Liver (tissue), 8 donors: ENCODE measurements at regions not wholly inside any gene's neighbourhood (a gene's known extent, or its start where the extent isn't known, plus 50 kb on each side); places are given as distances from the start of the nearest gene placed in this dataset.

Experiments used
- DNase-seq: peaks from one replicate; pipeline ENCODE4 v3.0.0-alpha.2; 2017; ENCODE audit warnings: low spot score
- H3K27ac ChIP-seq, 2 donors: one replicate each; pipeline ENCODE4 v1.7.0; 2013; ENCODE audit warnings: inconsistent platforms in 2 of 2, low read length in 2 of 2, control low read depth in 1 of 2, low read depth in 1 of 2, mild to moderate bottlenecking in 1 of 2
- H3K27me3 ChIP-seq, 4 donors: one replicate each; pipeline versions ENCODE4 v1.6.1 to v1.7.0; 2013; ENCODE audit warnings: low read length in 3 of 4, inconsistent platforms in 1 of 4, mild to moderate bottlenecking in 1 of 4, moderate library complexity in 1 of 4; ENCODE audit not compliant: control insufficient read depth in 4 of 4, insufficient read depth in 4 of 4
- H3K36me3 ChIP-seq, 4 donors: one replicate each; pipeline versions ENCODE4 v1.6.1 to v1.7.0; 2013; ENCODE audit warnings: low read length in 3 of 4, mild to moderate bottlenecking in 3 of 4, low read depth in 1 of 4, moderate library complexity in 1 of 4; ENCODE audit not compliant: control insufficient read depth in 4 of 4, insufficient read depth in 3 of 4
- H3K4me1 ChIP-seq, 4 donors: one replicate each; pipeline versions ENCODE4 v1.6.1 to v1.7.0; 2013; ENCODE audit warnings: low read length in 3 of 4, mild to moderate bottlenecking in 3 of 4, moderate library complexity in 1 of 4; ENCODE audit not compliant: control insufficient read depth in 4 of 4, insufficient read depth in 4 of 4
- H3K4me3 ChIP-seq, 3 donors: one replicate each; pipeline versions ENCODE4 v1.6.1 to v1.7.0; 2013; ENCODE audit warnings: low read length in 3 of 3, control low read depth in 1 of 3, low read depth in 1 of 3, mild to moderate bottlenecking in 1 of 3
- H3K9ac ChIP-seq, 2 donors: one replicate each; pipeline ENCODE4 v1.7.0; 2013; ENCODE audit warnings: low read length in 2 of 2, mild to moderate bottlenecking in 2 of 2, moderate library complexity in 2 of 2, control low read depth in 1 of 2, low read depth in 1 of 2
- H3K9me3 ChIP-seq, 4 donors: one replicate each; pipeline versions ENCODE4 v1.6.1 to v1.7.0; 2013; ENCODE audit warnings: low read length in 3 of 4; ENCODE audit not compliant: control insufficient read depth in 4 of 4
- EGR1 ChIP-seq, 2 donors: IDR thresholded peaks; 2 replicates each; pipeline ENCODE4 v1.6.1; 2016 to 2018; ENCODE audit warnings: antibody characterized with exemption in 2 of 2, low read depth in 2 of 2
- FOXA1 ChIP-seq: IDR thresholded peaks from 2 replicates; pipeline ENCODE4 v1.6.1; 2016; ENCODE audit warnings: antibody characterized with exemption
- FOXA2 ChIP-seq: IDR thresholded peaks from 2 replicates; pipeline ENCODE4 v1.6.1; 2016; ENCODE audit warnings: antibody characterized with exemption
- GABPA ChIP-seq, 2 donors: IDR thresholded peaks in 1 of 2; conservative IDR thresholded peaks in 1 of 2; 2 replicates each; pipeline ENCODE4 v1.6.1; 2016; ENCODE audit warnings: antibody characterized with exemption in 2 of 2, mild to moderate bottlenecking in 1 of 2, moderate library complexity in 1 of 2
- HNF4A ChIP-seq, 2 donors: conservative IDR thresholded peaks; 2 replicates each; pipeline ENCODE4 v1.6.1; 2016; ENCODE audit warnings: antibody characterized with exemption in 2 of 2, mild to moderate bottlenecking in 2 of 2
- HNF4G ChIP-seq: IDR thresholded peaks from 2 replicates; pipeline ENCODE4 v1.6.1; 2016; ENCODE audit warnings: antibody characterized with exemption
- JUND ChIP-seq, 2 donors: IDR thresholded peaks; 2 replicates each; pipeline ENCODE4 v1.6.1; 2016; ENCODE audit warnings: antibody characterized with exemption in 2 of 2
- NR2F2 ChIP-seq: IDR thresholded peaks from 2 replicates; pipeline ENCODE4 v1.6.1; 2016; ENCODE audit warnings: antibody characterized with exemption
- RAD21 ChIP-seq, 2 donors: IDR thresholded peaks; 2 replicates each; pipeline ENCODE4 v1.6.1; 2016; ENCODE audit warnings: antibody characterized with exemption in 2 of 2, mild to moderate bottlenecking in 2 of 2
- RXRA ChIP-seq, 2 donors: IDR thresholded peaks; 2 replicates each; pipeline ENCODE4 v1.6.1; 2017 to 2018; ENCODE audit warnings: antibody characterized with exemption in 2 of 2, mild to moderate bottlenecking in 1 of 2
- SP1 ChIP-seq: IDR thresholded peaks from 2 replicates; pipeline ENCODE4 v1.6.1; 2018; ENCODE audit warnings: antibody characterized with exemption, mild to moderate bottlenecking
- TAF1 ChIP-seq: conservative IDR thresholded peaks from 2 replicates; pipeline ENCODE4 v1.6.1; 2016; ENCODE audit warnings: antibody characterized with exemption, mild to moderate bottlenecking
- YY1 ChIP-seq: IDR thresholded peaks from 2 replicates; pipeline ENCODE4 v1.6.1; 2016; ENCODE audit warnings: antibody characterized with exemption, mild to moderate bottlenecking
- WGBS: extraction: QIAGEN DNeasy Blood & Tissue Kit; methylation state at CpG from one replicate; pipeline ENCODE4 v1.1.7; 2013; 5-methylcytosine and 5-hydroxymethylcytosine counted together
- TF ChIP-seq, protein P1 (sequence below): IDR thresholded peaks from 2 replicates; pipeline ENCODE4 v1.6.1; 2016; ENCODE audit warnings: antibody characterized with exemption
- TF ChIP-seq, protein P2 (sequence below): IDR thresholded peaks from 2 replicates; pipeline ENCODE4 v1.6.1; 2016; ENCODE audit warnings: antibody characterized with exemption, mild to moderate bottlenecking
- TF ChIP-seq, protein P3 (sequence below): IDR thresholded peaks from 2 replicates; pipeline ENCODE4 v1.6.1; 2016; ENCODE audit warnings: antibody characterized with exemption
- TF ChIP-seq, protein P4 (sequence below): IDR thresholded peaks from 2 replicates; pipeline ENCODE4 v1.6.1; 2016; ENCODE audit warnings: antibody characterized with exemption
- TF ChIP-seq, protein P5 (sequence below): fragments of 150-350 bp; IDR thresholded peaks from 2 replicates; pipeline ENCODE4 v1.5.1; 2017; ENCODE audit warnings: improper control_type of control experiment, low read depth, low read length; ENCODE audit not compliant: missing input control
- donor health status: healthy.
- donor health status: healthy.
- donor health status: healthy.
- donor health status: healthy.
- donor health status: healthy.

DNA sequence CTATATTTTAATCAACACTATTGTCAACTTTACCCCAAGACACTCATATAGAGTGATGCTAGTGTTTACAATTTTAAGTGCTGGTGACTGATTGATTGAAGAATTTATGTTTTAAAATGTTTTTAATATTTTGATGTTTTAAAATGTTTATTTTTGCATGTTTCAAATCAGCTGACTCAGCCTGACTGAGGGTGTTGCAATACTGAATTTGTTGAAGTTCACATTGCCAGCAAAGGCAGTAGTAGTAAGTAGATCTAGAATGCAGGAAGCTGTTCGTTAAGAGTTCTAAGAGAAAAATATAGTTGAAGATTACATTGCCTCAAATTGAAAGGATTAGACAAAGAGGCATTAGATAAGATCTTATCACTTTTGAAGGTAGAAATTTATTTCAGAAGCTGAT is 977.6 kb downstream of the IGSF11 start:
- no peak for DNase-seq
- no peak overlapping the region for H3K9ac ChIP-seq
- H3K4me3 ChIP-seq: no peak overlapping the region
- TF ChIP-seq, protein P1, sequence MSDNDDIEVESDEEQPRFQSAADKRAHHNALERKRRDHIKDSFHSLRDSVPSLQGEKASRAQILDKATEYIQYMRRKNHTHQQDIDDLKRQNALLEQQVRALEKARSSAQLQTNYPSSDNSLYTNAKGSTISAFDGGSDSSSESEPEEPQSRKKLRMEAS: no peak
- TF ChIP-seq FOXA1: no peak
- no peak for TF ChIP-seq GABPA (IDR thresholded peaks at IDR 0.05 in 1 of 2, conservative IDR thresholded peaks at IDR 0.05 in 1 of 2)
- TF ChIP-seq SP1: no peak
- TF ChIP-seq, protein P2, sequence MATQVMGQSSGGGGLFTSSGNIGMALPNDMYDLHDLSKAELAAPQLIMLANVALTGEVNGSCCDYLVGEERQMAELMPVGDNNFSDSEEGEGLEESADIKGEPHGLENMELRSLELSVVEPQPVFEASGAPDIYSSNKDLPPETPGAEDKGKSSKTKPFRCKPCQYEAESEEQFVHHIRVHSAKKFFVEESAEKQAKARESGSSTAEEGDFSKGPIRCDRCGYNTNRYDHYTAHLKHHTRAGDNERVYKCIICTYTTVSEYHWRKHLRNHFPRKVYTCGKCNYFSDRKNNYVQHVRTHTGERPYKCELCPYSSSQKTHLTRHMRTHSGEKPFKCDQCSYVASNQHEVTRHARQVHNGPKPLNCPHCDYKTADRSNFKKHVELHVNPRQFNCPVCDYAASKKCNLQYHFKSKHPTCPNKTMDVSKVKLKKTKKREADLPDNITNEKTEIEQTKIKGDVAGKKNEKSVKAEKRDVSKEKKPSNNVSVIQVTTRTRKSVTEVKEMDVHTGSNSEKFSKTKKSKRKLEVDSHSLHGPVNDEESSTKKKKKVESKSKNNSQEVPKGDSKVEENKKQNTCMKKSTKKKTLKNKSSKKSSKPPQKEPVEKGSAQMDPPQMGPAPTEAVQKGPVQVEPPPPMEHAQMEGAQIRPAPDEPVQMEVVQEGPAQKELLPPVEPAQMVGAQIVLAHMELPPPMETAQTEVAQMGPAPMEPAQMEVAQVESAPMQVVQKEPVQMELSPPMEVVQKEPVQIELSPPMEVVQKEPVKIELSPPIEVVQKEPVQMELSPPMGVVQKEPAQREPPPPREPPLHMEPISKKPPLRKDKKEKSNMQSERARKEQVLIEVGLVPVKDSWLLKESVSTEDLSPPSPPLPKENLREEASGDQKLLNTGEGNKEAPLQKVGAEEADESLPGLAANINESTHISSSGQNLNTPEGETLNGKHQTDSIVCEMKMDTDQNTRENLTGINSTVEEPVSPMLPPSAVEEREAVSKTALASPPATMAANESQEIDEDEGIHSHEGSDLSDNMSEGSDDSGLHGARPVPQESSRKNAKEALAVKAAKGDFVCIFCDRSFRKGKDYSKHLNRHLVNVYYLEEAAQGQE: no peak
- TF ChIP-seq HNF4A (conservative IDR thresholded peaks at IDR 0.05): no peak
- no peak for TF ChIP-seq NR2F2
- no peak for TF ChIP-seq RAD21 (IDR thresholded peaks at IDR 0.05)
- no peak for TF ChIP-seq FOXA2
- no peak for TF ChIP-seq HNF4G
- TF ChIP-seq, protein P3, sequence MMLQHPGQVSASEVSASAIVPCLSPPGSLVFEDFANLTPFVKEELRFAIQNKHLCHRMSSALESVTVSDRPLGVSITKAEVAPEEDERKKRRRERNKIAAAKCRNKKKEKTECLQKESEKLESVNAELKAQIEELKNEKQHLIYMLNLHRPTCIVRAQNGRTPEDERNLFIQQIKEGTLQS: no peak
- TF ChIP-seq EGR1 (IDR thresholded peaks at IDR 0.05; ENCODE audit: low read depth in 2 of 2): no peak
- TF ChIP-seq TAF1: no peak
- TF ChIP-seq, protein P4, sequence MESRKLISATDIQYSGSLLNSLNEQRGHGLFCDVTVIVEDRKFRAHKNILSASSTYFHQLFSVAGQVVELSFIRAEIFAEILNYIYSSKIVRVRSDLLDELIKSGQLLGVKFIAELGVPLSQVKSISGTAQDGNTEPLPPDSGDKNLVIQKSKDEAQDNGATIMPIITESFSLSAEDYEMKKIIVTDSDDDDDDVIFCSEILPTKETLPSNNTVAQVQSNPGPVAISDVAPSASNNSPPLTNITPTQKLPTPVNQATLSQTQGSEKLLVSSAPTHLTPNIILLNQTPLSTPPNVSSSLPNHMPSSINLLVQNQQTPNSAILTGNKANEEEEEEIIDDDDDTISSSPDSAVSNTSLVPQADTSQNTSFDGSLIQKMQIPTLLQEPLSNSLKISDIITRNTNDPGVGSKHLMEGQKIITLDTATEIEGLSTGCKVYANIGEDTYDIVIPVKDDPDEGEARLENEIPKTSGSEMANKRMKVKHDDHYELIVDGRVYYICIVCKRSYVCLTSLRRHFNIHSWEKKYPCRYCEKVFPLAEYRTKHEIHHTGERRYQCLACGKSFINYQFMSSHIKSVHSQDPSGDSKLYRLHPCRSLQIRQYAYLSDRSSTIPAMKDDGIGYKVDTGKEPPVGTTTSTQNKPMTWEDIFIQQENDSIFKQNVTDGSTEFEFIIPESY: no peak
- no peak for TF ChIP-seq JUND (IDR thresholded peaks at IDR 0.05)
- TF ChIP-seq, protein P5, sequence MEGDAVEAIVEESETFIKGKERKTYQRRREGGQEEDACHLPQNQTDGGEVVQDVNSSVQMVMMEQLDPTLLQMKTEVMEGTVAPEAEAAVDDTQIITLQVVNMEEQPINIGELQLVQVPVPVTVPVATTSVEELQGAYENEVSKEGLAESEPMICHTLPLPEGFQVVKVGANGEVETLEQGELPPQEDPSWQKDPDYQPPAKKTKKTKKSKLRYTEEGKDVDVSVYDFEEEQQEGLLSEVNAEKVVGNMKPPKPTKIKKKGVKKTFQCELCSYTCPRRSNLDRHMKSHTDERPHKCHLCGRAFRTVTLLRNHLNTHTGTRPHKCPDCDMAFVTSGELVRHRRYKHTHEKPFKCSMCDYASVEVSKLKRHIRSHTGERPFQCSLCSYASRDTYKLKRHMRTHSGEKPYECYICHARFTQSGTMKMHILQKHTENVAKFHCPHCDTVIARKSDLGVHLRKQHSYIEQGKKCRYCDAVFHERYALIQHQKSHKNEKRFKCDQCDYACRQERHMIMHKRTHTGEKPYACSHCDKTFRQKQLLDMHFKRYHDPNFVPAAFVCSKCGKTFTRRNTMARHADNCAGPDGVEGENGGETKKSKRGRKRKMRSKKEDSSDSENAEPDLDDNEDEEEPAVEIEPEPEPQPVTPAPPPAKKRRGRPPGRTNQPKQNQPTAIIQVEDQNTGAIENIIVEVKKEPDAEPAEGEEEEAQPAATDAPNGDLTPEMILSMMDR: no peak
- TF ChIP-seq YY1: no peak
- no peaks in the 10 kb centered on the region for H3K36me3 ChIP-seq
- no peaks in the 10 kb centered on the region for H3K27me3 ChIP-seq
- H3K4me1 ChIP-seq: no peaks in the 10 kb centered on the region
- no peaks in the 10 kb centered on the region for H3K9me3 ChIP-seq
- H3K27ac ChIP-seq: no peak overlapping the region
- WGBS: 69% methylated on average over 1 of the region's 1 CpG

DNA sequence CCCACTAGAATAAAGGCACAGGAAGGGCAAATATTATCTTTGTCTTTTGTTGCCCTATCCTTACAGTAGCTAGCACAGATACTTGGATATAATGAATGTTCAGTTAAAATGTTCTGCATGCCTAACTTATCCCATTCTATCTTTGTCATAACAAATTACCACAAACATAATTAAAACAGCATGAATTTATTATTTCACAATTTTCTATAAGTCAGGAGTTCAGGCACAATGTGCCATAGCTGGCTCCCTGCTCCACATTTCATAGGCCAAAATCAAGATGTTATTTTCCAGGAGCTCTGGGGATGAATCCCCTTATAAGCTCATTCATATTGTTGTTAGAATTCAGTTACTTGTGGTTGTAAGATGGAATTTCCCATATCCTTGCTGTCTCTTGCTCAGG is 975.5 kb downstream of the IGSF11 start:
- no peak for DNase-seq
- Histone ChIP-seq H3K27me3 (no peaks in the 10 kb centered on the region), H3K36me3 (no peaks in the 10 kb centered on the region), H3K27ac (no peak overlapping the region), H3K4me1 (no peaks in the 10 kb centered on the region), H3K9ac (no peak overlapping the region), H3K9me3 (no peaks in the 10 kb centered on the region), H3K4me3 (no peak overlapping the region)
- TF ChIP-seq JUND (IDR thresholded peaks at IDR 0.05): no peak
- TF ChIP-seq HNF4G: no peak
- TF ChIP-seq, protein P4: no peak
- TF ChIP-seq NR2F2: no peak
- no peak for TF ChIP-seq GABPA (IDR thresholded peaks at IDR 0.05 in 1 of 2, conservative IDR thresholded peaks at IDR 0.05 in 1 of 2)
- no peak for TF ChIP-seq TAF1
- no peak for TF ChIP-seq YY1
- TF ChIP-seq RAD21 (IDR thresholded peaks at IDR 0.05): no peak
- TF ChIP-seq, protein P5: no peak
- TF ChIP-seq FOXA1: no peak
- TF ChIP-seq RXRA (IDR thresholded peaks at IDR 0.05): no peak
- no peak for TF ChIP-seq HNF4A (conservative IDR thresholded peaks at IDR 0.05)
- TF ChIP-seq, protein P3: no peak
- no peak for TF ChIP-seq FOXA2
- no peak for TF ChIP-seq SP1
- TF ChIP-seq EGR1 (IDR thresholded peaks at IDR 0.05; ENCODE audit: low read depth in 2 of 2): no peak
- TF ChIP-seq, protein P1: no peak
